Gastroesophageal sphincter (tissue), 4 donors: ENCODE measurements at regions not wholly inside any gene's neighbourhood (a gene's known extent, or its start where the extent isn't known, plus 50 kb on each side); places are given as distances from the start of the nearest gene placed in this dataset.
"Not testable (repeated sequence)": the region's sequence is repeated elsewhere in the genome, so short reads cannot be mapped to it uniquely, and the experiment has no call there.

Source experiments
- ATAC-seq: fragments of 150-250 bp; one replicate; pipeline ENCODE4 v1.9.1; 2016; ENCODE audit warnings: mild to moderate bottlenecking, moderate library complexity
- H3K27ac ChIP-seq, 4 donors: fragments of 200-600 bp; sonication (generic) in 3 of 4; 1 replicate in 3 of 4; 2 replicates in 1 of 4; pipeline ENCODE4 v1.5.1; 2016 to 2019
- H3K27me3 ChIP-seq: fragments of 200-600 bp; sonication (generic); one replicate; pipeline ENCODE4 v1.5.1; 2019
- H3K36me3 ChIP-seq, 2 donors: fragments of 200-600 bp; sonication (generic); one replicate each; pipeline ENCODE4 v1.5.1; 2019; ENCODE audit warnings: control low read depth in 1 of 2
- H3K4me1 ChIP-seq, 3 donors: fragments of 200-600 bp; sonication (generic); 1 replicate in 2 of 3; 2 replicates in 1 of 3; pipeline ENCODE4 v1.5.1; 2016 to 2019; ENCODE audit warnings: control low read depth in 2 of 3
- H3K4me3 ChIP-seq, 2 donors: fragments of 200-600 bp; sonication (generic); one replicate each; pipeline ENCODE4 v1.5.1; 2019; ENCODE audit warnings: mild to moderate bottlenecking in 1 of 2, moderate library complexity in 1 of 2
- H3K9me3 ChIP-seq, 3 donors: fragments of 200-600 bp; sonication (generic); one replicate each; pipeline ENCODE4 v1.5.1; 2017 to 2019; ENCODE audit warnings: control low read depth in 2 of 3
- EP300 ChIP-seq: sonication (generic); formaldehyde crosslinking; IDR thresholded peaks from one replicate; pipeline ENCODE4 v1.6.1; 2017; ENCODE audit warnings: antibody characterized with exemption, mild to moderate bottlenecking
- POLR2A ChIP-seq, 2 donors: fragments of 450-650 bp; IDR thresholded peaks; one replicate each; pipeline ENCODE4 v1.6.1; 2017; ENCODE audit warnings: antibody characterized with exemption in 2 of 2, mild to moderate bottlenecking in 2 of 2, moderate library complexity in 1 of 2
- POLR2AphosphoS5 ChIP-seq: sonication (generic); formaldehyde crosslinking; IDR thresholded peaks from one replicate; pipeline ENCODE4 v1.6.1; 2017; ENCODE audit warnings: antibody characterized with exemption
- WGBS, 2 donors: methylation state at CpG; one replicate each; pipeline ENCODE4 v1.1.5; 2018; ENCODE audit warnings: low coverage in 1 of 2; 5-methylcytosine and 5-hydroxymethylcytosine counted together
- TF ChIP-seq, protein P1 (sequence below), 4 experiments: fragments of 200-600 bp in 2 of 4; fragments of 450-650 bp in 2 of 4; sonication (generic) in 1 of 4; IDR thresholded peaks; one replicate each; pipeline ENCODE4 v1.5.1; 2017 to 2019; ENCODE audit warnings: antibody characterized with exemption in 4 of 4, mild to moderate bottlenecking in 2 of 4, moderate library complexity in 2 of 4

GRCh38 chr9:111744363-111744762 lies 50.4 kb downstream of the SHOC1 start:
- H3K9me3 ChIP-seq, result no peaks in the 10 kb centered on the region
- no peaks in the 10 kb centered on the region for H3K36me3 ChIP-seq
- no peak overlapping the region for H3K4me3 ChIP-seq
- no peaks in the 10 kb centered on the region for H3K27me3 ChIP-seq
- H3K4me1 ChIP-seq, result peaks cover 3 to 21% (median 4%) of the 10 kb centered on the region in 3 donors
- H3K27ac ChIP-seq, result peak overlapping the region in 3 of 4 donors; percentile 16 to 32 (median 18)
- TF ChIP-seq EP300, result no peak
- no peak for TF ChIP-seq POLR2AphosphoS5
- TF ChIP-seq, protein P1, sequence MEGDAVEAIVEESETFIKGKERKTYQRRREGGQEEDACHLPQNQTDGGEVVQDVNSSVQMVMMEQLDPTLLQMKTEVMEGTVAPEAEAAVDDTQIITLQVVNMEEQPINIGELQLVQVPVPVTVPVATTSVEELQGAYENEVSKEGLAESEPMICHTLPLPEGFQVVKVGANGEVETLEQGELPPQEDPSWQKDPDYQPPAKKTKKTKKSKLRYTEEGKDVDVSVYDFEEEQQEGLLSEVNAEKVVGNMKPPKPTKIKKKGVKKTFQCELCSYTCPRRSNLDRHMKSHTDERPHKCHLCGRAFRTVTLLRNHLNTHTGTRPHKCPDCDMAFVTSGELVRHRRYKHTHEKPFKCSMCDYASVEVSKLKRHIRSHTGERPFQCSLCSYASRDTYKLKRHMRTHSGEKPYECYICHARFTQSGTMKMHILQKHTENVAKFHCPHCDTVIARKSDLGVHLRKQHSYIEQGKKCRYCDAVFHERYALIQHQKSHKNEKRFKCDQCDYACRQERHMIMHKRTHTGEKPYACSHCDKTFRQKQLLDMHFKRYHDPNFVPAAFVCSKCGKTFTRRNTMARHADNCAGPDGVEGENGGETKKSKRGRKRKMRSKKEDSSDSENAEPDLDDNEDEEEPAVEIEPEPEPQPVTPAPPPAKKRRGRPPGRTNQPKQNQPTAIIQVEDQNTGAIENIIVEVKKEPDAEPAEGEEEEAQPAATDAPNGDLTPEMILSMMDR (IDR thresholded peaks at IDR 0.05), result no peak
- TF ChIP-seq POLR2A (IDR thresholded peaks at IDR 0.05), result no peak
- no peak for ATAC-seq

DNA sequence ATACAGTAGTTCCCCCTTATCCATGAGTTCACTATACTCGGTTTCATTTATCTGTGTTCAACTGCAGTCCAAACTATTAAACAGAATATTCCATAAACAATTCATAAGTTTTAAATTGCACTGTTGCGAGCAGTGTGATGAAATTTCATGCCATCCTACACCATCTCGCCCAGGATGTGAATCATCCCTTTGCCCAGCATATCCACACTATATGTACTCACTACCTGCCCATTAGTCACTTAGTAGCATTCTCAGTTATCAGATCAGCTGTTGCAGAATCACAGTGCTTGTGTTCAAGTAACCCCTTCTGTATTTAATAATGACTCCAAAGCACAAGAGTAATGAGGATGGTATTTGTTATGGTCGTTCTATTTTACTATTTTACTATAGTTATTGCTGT lies 51.5 kb downstream of the SHOC1 start:
- no peak for ATAC-seq
- no peaks in the 10 kb centered on the region for H3K27me3 ChIP-seq
- 33 to 34% methylated on average over 4 of the region's 4 CpGs for WGBS, 2 donors
- no peaks in the 10 kb centered on the region for H3K36me3 ChIP-seq
- no peak overlapping the region for H3K4me3 ChIP-seq
- H3K27ac ChIP-seq, result peak overlapping the region in 3 of 4 donors; percentile 15 to 32 (median 18)
- TF ChIP-seq POLR2AphosphoS5, result peak; percentile 60
- TF ChIP-seq EP300, result no peak
- H3K4me1 ChIP-seq, result peaks cover 3 to 21% (median 4%) of the 10 kb centered on the region in 3 donors
- H3K9me3 ChIP-seq, result no peaks in the 10 kb centered on the region

- no peak for ATAC-seq
- Histone ChIP-seq H3K27me3 (no peaks in the 10 kb centered on the region), H3K4me1 (peaks cover 3 to 21% (median 4%) of the 10 kb centered on the region in 3 donors), H3K4me3 (no peak overlapping the region), H3K36me3 (no peaks in the 10 kb centered on the region), H3K9me3 (no peaks in the 10 kb centered on the region), H3K27ac (no peak overlapping the region)
- 95 to 100% methylated on average over 2 to 19 of the region's 19 CpGs for WGBS, 2 donors
- no peak for TF ChIP-seq POLR2A (IDR thresholded peaks at IDR 0.05)
- no peak for TF ChIP-seq POLR2AphosphoS5
- no peak for TF ChIP-seq EP300
- TF ChIP-seq, protein P1 (IDR thresholded peaks at IDR 0.05), result no peak
These were observed 54.0 kb downstream of the SHOC1 start for GRCh38 chr9:111740739-111741138.

- TF ChIP-seq EP300 (no peak), POLR2AphosphoS5 (no peak)
- TF ChIP-seq, protein P1 (IDR thresholded peaks at IDR 0.05), result no peak
- Histone ChIP-seq H3K27me3 (no peaks in the 10 kb centered on the region), H3K36me3 (no peaks in the 10 kb centered on the region), H3K9me3 (no peaks in the 10 kb centered on the region), H3K4me1 (no peaks in the 10 kb centered on the region), H3K27ac (no peak overlapping the region), H3K4me3 (no peak overlapping the region)
- no peak for ATAC-seq
These were observed 58.0 kb downstream of the SHOC1 start for GRCh38 chr9:111736714-111737113.

DNA sequence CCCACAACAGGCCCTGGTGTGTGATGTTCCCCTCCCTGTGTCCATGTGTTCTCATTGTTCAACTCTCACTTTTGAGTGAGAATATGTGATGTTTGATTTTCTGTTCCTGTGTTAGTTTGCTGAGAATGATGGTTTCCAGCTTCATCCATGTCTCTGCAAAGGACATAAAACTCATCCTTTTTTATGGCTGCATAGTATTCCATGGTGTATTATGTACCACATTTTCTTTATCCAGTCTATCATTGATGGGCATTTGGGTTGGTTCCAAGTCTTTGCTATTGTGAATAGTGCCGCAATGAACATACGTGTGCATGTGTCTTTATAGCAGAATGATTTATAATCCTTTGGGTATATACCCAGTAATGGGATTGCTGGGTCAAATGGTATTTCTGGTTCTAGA lies 59.4 kb downstream of the SHOC1 start:
- ATAC-seq, H3K4me1 ChIP-seq, H3K4me3 ChIP-seq, H3K27ac ChIP-seq, H3K36me3 ChIP-seq, H3K9me3 ChIP-seq, H3K27me3 ChIP-seq: not testable (repeated sequence)
- 100% methylated on average over 2 of the region's 2 CpGs for WGBS, 2 donors

DNA sequence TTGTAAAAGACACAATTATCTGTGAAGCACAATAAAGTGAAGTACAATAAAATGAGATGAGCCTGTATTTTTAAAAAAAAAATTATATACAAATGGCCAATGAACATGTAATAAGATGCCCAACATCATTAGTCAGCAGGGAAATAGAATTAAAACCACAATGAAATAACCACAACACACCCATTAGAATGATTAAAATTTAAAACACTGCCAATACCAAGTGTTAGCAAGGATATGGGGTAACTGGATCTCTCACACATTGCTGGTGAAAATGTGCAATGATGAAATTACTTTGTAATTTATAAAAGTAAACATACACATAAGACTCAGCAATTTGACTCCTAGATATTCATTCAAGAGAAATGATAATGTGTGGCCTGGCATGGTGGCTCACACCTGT lies 62.8 kb downstream of the SHOC1 start:
- H3K27ac ChIP-seq, result no peak overlapping the region
- H3K36me3 ChIP-seq, result peaks cover 0 to 8% of the 10 kb centered on the region in 2 donors
- no peaks in the 10 kb centered on the region for H3K4me1 ChIP-seq
- peaks cover 0 to 10% (median 0%) of the 10 kb centered on the region in 3 donors for H3K9me3 ChIP-seq
- TF ChIP-seq POLR2AphosphoS5, result no peak
- TF ChIP-seq, protein P1 (IDR thresholded peaks at IDR 0.05), result no peak
- no peak for TF ChIP-seq POLR2A (IDR thresholded peaks at IDR 0.05)
- no peak for TF ChIP-seq EP300
- H3K27me3 ChIP-seq, result no peaks in the 10 kb centered on the region
- H3K4me3 ChIP-seq, result no peak overlapping the region
- no peak for ATAC-seq
